ENCODE measurements at regions not wholly inside any gene's neighbourhood (a gene's known extent, or its start where the extent isn't known, plus 50 kb on each side); places are given as distances from the start of the nearest gene placed in this dataset.

GRCh38 chr5:104052558-104053352 lies 490.2 kb upstream of the NUDT12 start:
- Histone ChIP-seq H3K36me3 (ENCODE audit: control insufficient read depth in 2 of 2, extremely low read depth in 1 of 2, insufficient read depth in 2 of 2, low read length in 2 of 2) (no peaks in the 10 kb centered on the region), H3K79me2 (ENCODE audit: control insufficient read depth, insufficient read depth, low read length) (no peaks in the 10 kb centered on the region), H3K9me1 (ENCODE audit: control insufficient read depth, extremely low read depth, insufficient read depth, low read length) (no peaks in the 10 kb centered on the region), H3K4me2 (ENCODE audit: control insufficient read depth, extremely low read depth, insufficient read depth, low read depth, low read length) (no peak overlapping the region), H3K9me3 (ENCODE audit: control insufficient read depth, low read depth, low read length) (no peaks in the 10 kb centered on the region), H3K4me3 (ENCODE audit: control insufficient read depth in 2 of 3, extremely low read depth in 1 of 3, insufficient read depth in 2 of 3, low read depth in 1 of 3, low read length in 3 of 3) (no peak overlapping the region), H2AFZ (ENCODE audit: control insufficient read depth, low read length) (no peak overlapping the region), H3K27ac (ENCODE audit: control insufficient read depth, insufficient read depth, low read length) (no peak overlapping the region), H3K4me1 (ENCODE audit: control insufficient read depth, extremely low read depth, insufficient read depth, low read length) (no peaks in the 10 kb centered on the region), H3K27me3 (ENCODE audit: control insufficient read depth, extremely low read depth, insufficient read depth, low read length) (no peaks in the 10 kb centered on the region), H4K20me1 (ENCODE audit: control insufficient read depth, extremely low read depth, insufficient read depth, low read length) (no peaks in the 10 kb centered on the region), H3K9ac (ENCODE audit: control insufficient read depth, extremely low read depth, insufficient read depth, low read length) (no peak overlapping the region)
- FAIRE-seq (no peak), DNase-seq (ENCODE audit: low read depth, low spot score) (no peak)
- no peak for TF ChIP-seq EZH2 (IDR thresholded peaks at IDR 0.05; ENCODE audit: low read length)
- TF ChIP-seq, protein P1, sequence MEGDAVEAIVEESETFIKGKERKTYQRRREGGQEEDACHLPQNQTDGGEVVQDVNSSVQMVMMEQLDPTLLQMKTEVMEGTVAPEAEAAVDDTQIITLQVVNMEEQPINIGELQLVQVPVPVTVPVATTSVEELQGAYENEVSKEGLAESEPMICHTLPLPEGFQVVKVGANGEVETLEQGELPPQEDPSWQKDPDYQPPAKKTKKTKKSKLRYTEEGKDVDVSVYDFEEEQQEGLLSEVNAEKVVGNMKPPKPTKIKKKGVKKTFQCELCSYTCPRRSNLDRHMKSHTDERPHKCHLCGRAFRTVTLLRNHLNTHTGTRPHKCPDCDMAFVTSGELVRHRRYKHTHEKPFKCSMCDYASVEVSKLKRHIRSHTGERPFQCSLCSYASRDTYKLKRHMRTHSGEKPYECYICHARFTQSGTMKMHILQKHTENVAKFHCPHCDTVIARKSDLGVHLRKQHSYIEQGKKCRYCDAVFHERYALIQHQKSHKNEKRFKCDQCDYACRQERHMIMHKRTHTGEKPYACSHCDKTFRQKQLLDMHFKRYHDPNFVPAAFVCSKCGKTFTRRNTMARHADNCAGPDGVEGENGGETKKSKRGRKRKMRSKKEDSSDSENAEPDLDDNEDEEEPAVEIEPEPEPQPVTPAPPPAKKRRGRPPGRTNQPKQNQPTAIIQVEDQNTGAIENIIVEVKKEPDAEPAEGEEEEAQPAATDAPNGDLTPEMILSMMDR (optimal IDR thresholded peaks at IDR 0.05 in 1 of 3, IDR thresholded peaks at IDR 0.05 in 1 of 3, conservative IDR thresholded peaks at IDR 0.05 in 1 of 3; ENCODE audit: extremely low read depth in 1 of 3, insufficient read depth in 2 of 3, low read length in 3 of 3): no peak
- dilution Hi-C loops (cut with MboI; ENCODE audit: extremely low pct_ligation_motif_present, low sequenced_read_pairs): no loop called here

GRCh38 chr5:104050436-104050835 lies 487.8 kb upstream of the NUDT12 start:
- no peaks in the 10 kb centered on the region for H3K79me2 ChIP-seq (ENCODE audit: control insufficient read depth, insufficient read depth, low read length)
- no peak overlapping the region for H3K4me2 ChIP-seq (ENCODE audit: control insufficient read depth, extremely low read depth, insufficient read depth, low read depth, low read length)
- no peak overlapping the region for H3K27ac ChIP-seq (ENCODE audit: control insufficient read depth, insufficient read depth, low read length)
- no peak overlapping the region for H2AFZ ChIP-seq (ENCODE audit: control insufficient read depth, low read length)
- DNase-seq (ENCODE audit: low read depth, low spot score): no peak
- H3K27me3 ChIP-seq (ENCODE audit: control insufficient read depth, extremely low read depth, insufficient read depth, low read length): no peaks in the 10 kb centered on the region
- no peak overlapping the region for H3K4me3 ChIP-seq (ENCODE audit: control insufficient read depth in 2 of 3, extremely low read depth in 1 of 3, insufficient read depth in 2 of 3, low read depth in 1 of 3, low read length in 3 of 3)
- no peaks in the 10 kb centered on the region for H3K9me3 ChIP-seq (ENCODE audit: control insufficient read depth, low read depth, low read length)
- dilution Hi-C loops (cut with MboI; ENCODE audit: extremely low pct_ligation_motif_present, low sequenced_read_pairs): no loop called here
- H4K20me1 ChIP-seq (ENCODE audit: control insufficient read depth, extremely low read depth, insufficient read depth, low read length): no peaks in the 10 kb centered on the region
- FAIRE-seq: no peak
- no peaks in the 10 kb centered on the region for H3K9me1 ChIP-seq (ENCODE audit: control insufficient read depth, extremely low read depth, insufficient read depth, low read length)
- H3K36me3 ChIP-seq (ENCODE audit: control insufficient read depth in 2 of 2, extremely low read depth in 1 of 2, insufficient read depth in 2 of 2, low read length in 2 of 2): no peaks in the 10 kb centered on the region
- TF ChIP-seq, protein P1 (optimal IDR thresholded peaks at IDR 0.05 in 1 of 3, IDR thresholded peaks at IDR 0.05 in 1 of 3, conservative IDR thresholded peaks at IDR 0.05 in 1 of 3; ENCODE audit: extremely low read depth in 1 of 3, insufficient read depth in 2 of 3, low read length in 3 of 3): no peak
- TF ChIP-seq EZH2 (IDR thresholded peaks at IDR 0.05; ENCODE audit: low read length): no peak
- H3K4me1 ChIP-seq (ENCODE audit: control insufficient read depth, extremely low read depth, insufficient read depth, low read length): no peaks in the 10 kb centered on the region
- H3K9ac ChIP-seq (ENCODE audit: control insufficient read depth, extremely low read depth, insufficient read depth, low read length): no peak overlapping the region
